Transverse colon (tissue), 3 donors: ENCODE measurements at regions not wholly inside any gene's neighbourhood (a gene's known extent, or its start where the extent isn't known, plus 50 kb on each side); places are given as distances from the start of the nearest gene placed in this dataset.

Experiments used
- POLR2A ChIP-seq: fragments of 450-650 bp; IDR thresholded peaks from one replicate; pipeline ENCODE4 v1.6.1; 2016; ENCODE audit warnings: antibody characterized with exemption, mild to moderate bottlenecking, moderate library complexity
- POLR2AphosphoS5 ChIP-seq, 3 donors: sonication (generic); formaldehyde crosslinking; IDR thresholded peaks; one replicate each; pipeline ENCODE4 v1.6.1; 2016; ENCODE audit warnings: antibody characterized with exemption in 3 of 3

GRCh38 chr11:11035331-11035730 is 177.5 kb upstream of the ZBED5 start:
- TF ChIP-seq POLR2AphosphoS5 (IDR thresholded peaks at IDR 0.05): no peak
- TF ChIP-seq POLR2A: no peak
